Neural crest cell (in vitro differentiated cells): ENCODE measurements at regions not wholly inside any gene's neighbourhood (a gene's known extent, or its start where the extent isn't known, plus 50 kb on each side); places are given as distances from the start of the nearest gene placed in this dataset.
A peak's percentile ranks its signal among the peaks of the same experiment; 100 is the strongest.

Source experiments
- DNase-seq: peaks from one replicate; pipeline ENCODE4 v3.0.0; 2021; ENCODE audit warnings: low read depth, mixed read lengths, low spot score
- H3K27ac Mint-ChIP-seq: one replicate; pipeline ENCODE4 v1.8.0; 2021; ENCODE audit warnings: mild to moderate bottlenecking, mixed read lengths; ENCODE audit not compliant: unreplicated experiment
- H3K27me3 Mint-ChIP-seq: 2 replicates; pipeline ENCODE4 v1.8.0; 2021; ENCODE audit warnings: low read depth, mild to moderate bottlenecking, mixed read lengths
- H3K36me3 Mint-ChIP-seq: 2 replicates; pipeline ENCODE4 v1.8.0; 2021; ENCODE audit warnings: low read depth, mild to moderate bottlenecking, mixed read lengths
- H3K4me1 Mint-ChIP-seq: 2 replicates; pipeline ENCODE4 v1.8.0; 2021; ENCODE audit warnings: mixed read lengths
- H3K4me3 Mint-ChIP-seq: one replicate; pipeline ENCODE4 v1.8.0; 2021; ENCODE audit warnings: mild to moderate bottlenecking, mixed read lengths
- H3K9me3 Mint-ChIP-seq: 2 replicates; pipeline ENCODE4 v1.8.0; 2021; ENCODE audit warnings: mixed read lengths
- TF ChIP-seq, protein P1 (sequence below): fragments of 200-600 bp; sonication (generic); conservative IDR thresholded peaks from 2 replicates; pipeline ENCODE4 v1.5.0; 2021; ENCODE audit warnings: antibody characterized with exemption, mild to moderate bottlenecking

DNA sequence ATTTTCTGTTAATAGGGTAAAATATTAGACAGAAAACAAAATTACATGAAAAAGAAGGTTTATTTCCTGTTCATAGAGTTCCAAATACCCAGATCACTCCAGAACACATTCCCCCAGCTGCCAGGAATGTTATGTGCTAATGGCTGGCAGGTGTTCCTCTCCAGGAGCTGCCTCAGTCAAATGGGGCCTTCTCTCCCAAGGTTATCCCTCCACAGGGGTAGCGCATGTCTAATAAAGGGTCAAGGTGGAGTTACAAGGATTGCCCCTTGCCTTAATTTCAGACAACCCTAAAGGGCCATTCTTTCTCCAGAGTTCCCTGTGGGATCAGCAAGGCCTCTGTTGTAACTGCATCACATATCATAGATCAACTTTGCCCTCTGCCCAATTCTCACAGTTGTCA is 148.6 kb upstream of the PLPPR1 start:
- no peak overlapping the region for H3K27ac Mint-ChIP-seq
- no peaks in the 10 kb centered on the region for H3K36me3 Mint-ChIP-seq
- TF ChIP-seq, protein P1, sequence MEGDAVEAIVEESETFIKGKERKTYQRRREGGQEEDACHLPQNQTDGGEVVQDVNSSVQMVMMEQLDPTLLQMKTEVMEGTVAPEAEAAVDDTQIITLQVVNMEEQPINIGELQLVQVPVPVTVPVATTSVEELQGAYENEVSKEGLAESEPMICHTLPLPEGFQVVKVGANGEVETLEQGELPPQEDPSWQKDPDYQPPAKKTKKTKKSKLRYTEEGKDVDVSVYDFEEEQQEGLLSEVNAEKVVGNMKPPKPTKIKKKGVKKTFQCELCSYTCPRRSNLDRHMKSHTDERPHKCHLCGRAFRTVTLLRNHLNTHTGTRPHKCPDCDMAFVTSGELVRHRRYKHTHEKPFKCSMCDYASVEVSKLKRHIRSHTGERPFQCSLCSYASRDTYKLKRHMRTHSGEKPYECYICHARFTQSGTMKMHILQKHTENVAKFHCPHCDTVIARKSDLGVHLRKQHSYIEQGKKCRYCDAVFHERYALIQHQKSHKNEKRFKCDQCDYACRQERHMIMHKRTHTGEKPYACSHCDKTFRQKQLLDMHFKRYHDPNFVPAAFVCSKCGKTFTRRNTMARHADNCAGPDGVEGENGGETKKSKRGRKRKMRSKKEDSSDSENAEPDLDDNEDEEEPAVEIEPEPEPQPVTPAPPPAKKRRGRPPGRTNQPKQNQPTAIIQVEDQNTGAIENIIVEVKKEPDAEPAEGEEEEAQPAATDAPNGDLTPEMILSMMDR = no peak
- no peaks in the 10 kb centered on the region for H3K27me3 Mint-ChIP-seq
- H3K9me3 Mint-ChIP-seq = no peaks in the 10 kb centered on the region
- H3K4me3 Mint-ChIP-seq = no peak overlapping the region
- peaks cover 8% of the 10 kb centered on the region for H3K4me1 Mint-ChIP-seq
- DNase-seq = no peak

DNA sequence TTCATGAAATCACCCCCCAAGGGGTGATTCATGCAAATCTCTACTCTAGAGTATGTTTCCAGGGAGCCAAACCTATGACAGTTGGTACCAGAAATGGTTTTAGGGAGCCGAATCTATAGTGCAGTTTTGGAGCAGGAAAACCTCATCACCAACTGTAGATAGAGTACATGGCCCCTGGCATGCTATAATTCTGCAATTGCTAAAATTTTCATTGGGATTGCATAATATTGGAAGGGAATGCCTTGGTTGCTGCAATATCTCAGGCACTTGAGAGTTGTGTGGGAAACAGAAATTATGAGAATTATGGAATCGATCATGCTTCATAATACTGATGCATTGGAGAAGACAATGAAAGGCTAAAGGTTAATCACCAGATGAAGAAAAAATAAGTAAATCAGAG is 148.2 kb upstream of the PLPPR1 start:
- H3K27ac Mint-ChIP-seq = no peak overlapping the region
- H3K4me1 Mint-ChIP-seq = peaks cover 12% of the 10 kb centered on the region
- TF ChIP-seq, protein P1 = no peak
- H3K9me3 Mint-ChIP-seq = no peaks in the 10 kb centered on the region
- no peak overlapping the region for H3K4me3 Mint-ChIP-seq
- H3K36me3 Mint-ChIP-seq = no peaks in the 10 kb centered on the region
- no peaks in the 10 kb centered on the region for H3K27me3 Mint-ChIP-seq
- DNase-seq = no peak

DNA sequence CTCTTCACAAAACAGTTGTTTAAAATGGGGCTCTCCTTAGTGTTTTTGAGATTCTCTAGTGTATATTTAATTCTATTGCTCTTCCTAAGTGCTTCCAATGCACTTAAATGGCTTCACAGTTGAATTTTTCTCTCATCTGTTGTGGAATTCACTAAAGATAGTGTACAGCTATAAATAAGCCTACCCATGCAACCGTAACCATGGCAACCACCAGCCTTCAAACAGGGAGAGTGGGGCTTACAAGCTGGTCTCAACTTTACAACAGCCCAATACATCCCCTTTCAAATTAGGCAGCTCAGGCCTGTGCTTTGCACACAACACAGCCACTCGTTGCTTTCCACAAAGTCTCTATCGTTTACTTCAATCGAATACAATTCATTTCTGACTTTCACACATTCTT is 144.0 kb upstream of the PLPPR1 start:
- H3K36me3 Mint-ChIP-seq = no peaks in the 10 kb centered on the region
- H3K4me1 Mint-ChIP-seq = peaks cover 12% of the 10 kb centered on the region
- no peak overlapping the region for H3K4me3 Mint-ChIP-seq
- DNase-seq = peak; percentile 10
- no peak overlapping the region for H3K27ac Mint-ChIP-seq
- no peaks in the 10 kb centered on the region for H3K27me3 Mint-ChIP-seq
- peaks cover 3% of the 10 kb centered on the region for H3K9me3 Mint-ChIP-seq
- TF ChIP-seq, protein P1 = no peak

DNA sequence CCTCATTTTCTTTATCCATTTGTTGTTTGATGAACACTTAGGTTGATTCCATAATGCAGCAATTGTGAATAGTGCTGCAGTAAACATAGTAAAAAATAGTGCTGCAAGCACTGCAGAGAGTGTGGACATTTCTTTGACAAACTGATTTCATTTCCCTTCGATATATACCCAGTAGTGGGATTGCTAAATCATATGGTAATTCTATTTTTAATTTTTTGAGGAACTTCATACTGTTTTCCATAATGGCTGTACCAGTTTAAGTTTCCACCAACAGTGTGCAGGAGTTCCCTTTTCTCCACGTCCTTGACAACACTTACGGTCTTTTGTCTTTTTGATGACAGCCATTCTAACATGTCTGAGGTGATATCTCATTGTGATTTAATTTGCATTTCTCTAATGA is 138.2 kb upstream of the PLPPR1 start:
- no peak for DNase-seq
- H3K27me3 Mint-ChIP-seq = no peaks in the 10 kb centered on the region
- no peaks in the 10 kb centered on the region for H3K4me1 Mint-ChIP-seq
- TF ChIP-seq, protein P1 = no peak
- H3K4me3 Mint-ChIP-seq = no peak overlapping the region
- H3K9me3 Mint-ChIP-seq = peaks cover 7% of the 10 kb centered on the region
- H3K36me3 Mint-ChIP-seq = no peaks in the 10 kb centered on the region
- no peak overlapping the region for H3K27ac Mint-ChIP-seq

DNA sequence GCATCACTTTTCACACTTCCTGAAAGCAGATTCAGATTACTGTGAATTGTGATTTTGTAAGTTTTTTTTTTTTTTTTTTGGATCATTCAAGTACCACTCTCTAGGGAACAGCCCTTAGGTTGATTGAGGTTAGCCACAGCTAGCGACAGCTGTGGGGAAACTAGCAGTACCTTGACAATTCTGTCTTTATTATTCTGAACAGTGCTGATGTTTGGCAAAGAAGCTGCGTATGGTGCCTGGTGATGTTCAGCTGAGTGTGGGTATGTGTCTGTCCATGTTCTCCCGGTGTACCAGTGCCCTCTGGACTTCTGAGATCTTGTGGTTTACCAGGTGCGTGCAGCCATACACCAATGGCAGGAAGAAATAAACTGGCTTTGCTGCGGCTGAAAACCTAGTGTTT is 117.3 kb upstream of the PLPPR1 start:
- Mint-ChIP-seq H3K4me3 (no peak overlapping the region), H3K27ac (no peak overlapping the region), H3K36me3 (no peaks in the 10 kb centered on the region), H3K4me1 (no peaks in the 10 kb centered on the region), H3K9me3 (no peaks in the 10 kb centered on the region), H3K27me3 (peaks cover 7% of the 10 kb centered on the region)
- DNase-seq = no peak
- TF ChIP-seq, protein P1 = no peak

DNA sequence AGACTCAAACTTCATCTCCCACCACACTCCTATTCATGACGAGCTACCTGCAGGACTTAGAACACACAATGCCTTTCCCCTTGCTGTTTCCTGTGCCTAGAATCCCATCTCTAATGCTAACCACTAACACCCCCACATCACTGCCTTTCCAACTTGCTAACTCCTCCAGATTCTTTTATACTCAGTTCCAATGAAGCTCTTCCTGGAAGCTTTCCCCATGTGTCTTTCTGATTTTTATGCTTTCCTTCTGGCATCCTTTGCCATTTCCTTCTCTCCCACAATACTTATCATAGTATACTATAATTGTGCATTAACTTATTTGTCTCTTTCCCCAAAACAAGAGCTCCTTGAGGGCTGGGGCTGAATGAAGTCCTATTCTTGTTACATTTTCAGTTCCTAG is 115.3 kb upstream of the PLPPR1 start:
- Mint-ChIP-seq H3K36me3 (no peaks in the 10 kb centered on the region), H3K27me3 (peaks cover 3% of the 10 kb centered on the region), H3K4me3 (no peak overlapping the region), H3K9me3 (no peaks in the 10 kb centered on the region), H3K27ac (no peak overlapping the region), H3K4me1 (no peaks in the 10 kb centered on the region)
- DNase-seq = no peak
- TF ChIP-seq, protein P1 = no peak
